DND-41 (cell line): ENCODE measurements at regions not wholly inside any gene's neighbourhood (a gene's known extent, or its start where the extent isn't known, plus 50 kb on each side); places are given as distances from the start of the nearest gene placed in this dataset.

ENCODE experiments used
- ATAC-seq: fragments of 200-7000 bp; cut with Tn5 transposase; 3 replicates; pipeline ENCODE4 v1.9.1; 2021; ENCODE audit warnings: low read depth; ENCODE audit not compliant: insufficient read depth
- DNase-seq: peaks from one replicate; pipeline ENCODE4 v3.0.0-alpha.2; 2020
- H2AFZ ChIP-seq: 2 replicates; pipeline ENCODE4 v1.6.0; 2012; ENCODE audit warnings: low read depth, low read length
- H3K27ac ChIP-seq: 2 replicates; pipeline ENCODE4 v1.5.1; 2012; ENCODE audit warnings: low read length, inconsistent platforms
- H3K27me3 ChIP-seq: fragments of 200-600 bp; sonication (generic); 2 replicates; pipeline ENCODE4 v1.6.0; 2012; ENCODE audit warnings: low read length, mild to moderate bottlenecking, inconsistent platforms; ENCODE audit not compliant: insufficient read depth, poor library complexity
- H3K36me3 ChIP-seq: 2 replicates; pipeline ENCODE4 v1.5.1; 2012; ENCODE audit warnings: low read length, inconsistent platforms; ENCODE audit not compliant: insufficient read depth
- H3K4me1 ChIP-seq: 2 replicates; pipeline ENCODE4 v1.5.1; 2012; ENCODE audit warnings: mild to moderate bottlenecking, low read length; ENCODE audit not compliant: insufficient read depth
- H3K4me2 ChIP-seq: 2 replicates; pipeline ENCODE4 v1.6.0; 2012; ENCODE audit warnings: mild to moderate bottlenecking, moderate library complexity, low read length, inconsistent platforms; ENCODE audit not compliant: insufficient read depth
- H3K4me3 ChIP-seq, 2 experiments: fragments of 200-600 bp in 1 of 2; shearing (Covaris generic) in 1 of 2; 2 replicates each; pipeline ENCODE4 v1.5.1; 2012 to 2016; ENCODE audit warnings: inconsistent platforms in 2 of 2, low read length in 2 of 2, mild to moderate bottlenecking in 2 of 2, low read depth in 1 of 2, moderate library complexity in 1 of 2
- H3K79me2 ChIP-seq: 2 replicates; pipeline ENCODE4 v1.6.0; 2012; ENCODE audit warnings: low read length, inconsistent platforms; ENCODE audit not compliant: insufficient read depth
- H3K9ac ChIP-seq: 2 replicates; pipeline ENCODE4 v1.6.0; 2012; ENCODE audit warnings: low read depth, mild to moderate bottlenecking, inconsistent platforms, low read length, moderate library complexity
- H3K9me3 ChIP-seq: 2 replicates; pipeline ENCODE4 v1.5.1; 2012; ENCODE audit warnings: low read length, moderate library complexity, mild to moderate bottlenecking, inconsistent platforms; ENCODE audit not compliant: insufficient read depth, severe bottlenecking
- H4K20me1 ChIP-seq: 2 replicates; pipeline ENCODE4 v1.6.0; 2012; ENCODE audit warnings: low read length; ENCODE audit not compliant: insufficient read depth
- EZH2 ChIP-seq: IDR thresholded peaks from 3 replicates; pipeline ENCODE4 v1.6.1; 2012; ENCODE audit warnings: borderline replicate concordance, low read depth, mild to moderate bottlenecking, moderate library complexity, low read length, inconsistent platforms; ENCODE audit not compliant: severe bottlenecking
- TF ChIP-seq, protein P1 (sequence below): IDR thresholded peaks from 2 replicates; pipeline ENCODE4 v1.5.1; 2012; ENCODE audit warnings: borderline replicate concordance, low read length, moderate library complexity, mild to moderate bottlenecking; ENCODE audit not compliant: poor library complexity, severe bottlenecking; ENCODE audit errors: extremely low read depth

DNA sequence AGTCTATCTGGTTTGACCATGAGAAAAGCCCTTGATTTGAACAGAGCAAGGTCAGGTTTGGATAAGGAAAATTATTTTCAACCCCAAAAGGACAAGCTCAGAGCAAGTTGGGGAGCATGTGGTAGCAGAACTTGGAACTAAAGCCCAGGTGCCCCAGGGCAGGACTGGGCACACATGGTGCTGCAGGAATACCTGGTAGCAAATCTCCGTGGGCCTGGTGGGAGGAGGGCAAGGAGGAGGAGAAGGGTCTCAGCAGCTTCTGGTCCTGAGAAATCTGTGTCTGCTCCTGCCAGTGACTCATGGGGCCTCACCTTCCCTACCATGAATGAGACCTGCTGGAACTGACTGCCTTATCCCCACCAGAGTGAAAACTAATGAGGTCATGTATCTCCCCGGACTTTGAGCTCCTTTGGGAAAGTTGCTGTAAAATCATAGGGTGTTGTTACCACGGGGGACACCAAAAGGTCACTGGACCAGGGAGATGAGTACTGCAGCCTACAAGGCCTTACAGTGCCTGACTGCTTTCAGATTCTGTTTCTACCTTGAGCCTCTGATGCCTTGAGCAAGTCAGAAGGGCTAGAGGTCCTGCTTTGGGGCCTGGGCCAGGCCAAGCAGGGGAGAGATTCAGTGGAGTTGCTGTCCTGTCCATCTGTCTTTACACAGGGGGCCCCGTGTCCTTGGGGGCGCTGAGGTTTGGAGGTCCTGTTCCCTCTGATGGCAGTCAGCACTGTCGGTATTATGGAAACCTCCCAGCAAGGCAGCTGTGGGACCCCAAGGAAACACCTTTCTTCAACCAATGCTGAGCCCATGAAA lies 304.0 kb downstream of the MYCN start:
- ATAC-seq = no peak
- Histone ChIP-seq H3K27ac (no peak overlapping the region), H2AFZ (no peak overlapping the region), H3K27me3 (no peaks in the 10 kb centered on the region), H3K9me3 (no peaks in the 10 kb centered on the region), H3K4me1 (no peaks in the 10 kb centered on the region), H3K4me2 (no peak overlapping the region), H3K9ac (no peak overlapping the region), H3K79me2 (no peaks in the 10 kb centered on the region), H3K4me3 (no peak overlapping the region), H4K20me1 (no peaks in the 10 kb centered on the region), H3K36me3 (no peaks in the 10 kb centered on the region)
- TF ChIP-seq, protein P1, sequence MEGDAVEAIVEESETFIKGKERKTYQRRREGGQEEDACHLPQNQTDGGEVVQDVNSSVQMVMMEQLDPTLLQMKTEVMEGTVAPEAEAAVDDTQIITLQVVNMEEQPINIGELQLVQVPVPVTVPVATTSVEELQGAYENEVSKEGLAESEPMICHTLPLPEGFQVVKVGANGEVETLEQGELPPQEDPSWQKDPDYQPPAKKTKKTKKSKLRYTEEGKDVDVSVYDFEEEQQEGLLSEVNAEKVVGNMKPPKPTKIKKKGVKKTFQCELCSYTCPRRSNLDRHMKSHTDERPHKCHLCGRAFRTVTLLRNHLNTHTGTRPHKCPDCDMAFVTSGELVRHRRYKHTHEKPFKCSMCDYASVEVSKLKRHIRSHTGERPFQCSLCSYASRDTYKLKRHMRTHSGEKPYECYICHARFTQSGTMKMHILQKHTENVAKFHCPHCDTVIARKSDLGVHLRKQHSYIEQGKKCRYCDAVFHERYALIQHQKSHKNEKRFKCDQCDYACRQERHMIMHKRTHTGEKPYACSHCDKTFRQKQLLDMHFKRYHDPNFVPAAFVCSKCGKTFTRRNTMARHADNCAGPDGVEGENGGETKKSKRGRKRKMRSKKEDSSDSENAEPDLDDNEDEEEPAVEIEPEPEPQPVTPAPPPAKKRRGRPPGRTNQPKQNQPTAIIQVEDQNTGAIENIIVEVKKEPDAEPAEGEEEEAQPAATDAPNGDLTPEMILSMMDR = no peak
- no peak for TF ChIP-seq EZH2
- DNase-seq = no peak

DNA sequence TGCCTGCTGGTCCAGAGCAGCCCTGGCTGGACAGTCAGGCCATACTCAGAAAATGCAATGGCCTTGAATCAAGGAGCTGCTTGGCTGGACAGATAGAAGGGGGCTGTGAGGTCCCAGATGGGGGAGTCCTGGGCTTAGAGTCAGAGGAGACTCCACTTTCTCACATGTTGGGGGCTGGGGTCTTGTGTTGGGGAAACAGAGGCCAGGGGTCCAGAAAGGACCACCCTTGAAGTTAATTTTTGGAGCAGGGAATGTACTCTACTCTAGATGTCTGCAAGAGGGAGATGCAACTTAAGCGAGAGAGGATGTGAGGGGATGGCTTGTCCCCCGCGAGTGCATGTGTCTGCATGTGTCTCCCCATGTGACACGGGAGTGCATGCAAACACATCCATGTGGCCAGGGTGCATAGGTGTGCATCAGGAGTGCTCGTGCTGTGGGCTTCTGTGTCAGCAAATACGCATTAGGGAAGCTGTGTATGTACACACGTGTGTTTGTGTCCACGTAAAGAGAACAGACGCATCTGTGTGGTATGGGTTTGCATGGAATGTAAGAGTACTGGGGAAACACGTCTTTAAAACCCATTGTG lies 303.2 kb downstream of the MYCN start:
- ATAC-seq = no peak
- no peak for TF ChIP-seq EZH2
- TF ChIP-seq, protein P1 = no peak
- Histone ChIP-seq H3K4me2 (no peak overlapping the region), H3K79me2 (no peaks in the 10 kb centered on the region), H3K4me3 (no peak overlapping the region), H3K9ac (no peak overlapping the region), H2AFZ (no peak overlapping the region), H4K20me1 (no peaks in the 10 kb centered on the region), H3K27me3 (no peaks in the 10 kb centered on the region), H3K27ac (no peak overlapping the region), H3K9me3 (no peaks in the 10 kb centered on the region), H3K4me1 (no peaks in the 10 kb centered on the region), H3K36me3 (no peaks in the 10 kb centered on the region)
- no peak for DNase-seq

DNA sequence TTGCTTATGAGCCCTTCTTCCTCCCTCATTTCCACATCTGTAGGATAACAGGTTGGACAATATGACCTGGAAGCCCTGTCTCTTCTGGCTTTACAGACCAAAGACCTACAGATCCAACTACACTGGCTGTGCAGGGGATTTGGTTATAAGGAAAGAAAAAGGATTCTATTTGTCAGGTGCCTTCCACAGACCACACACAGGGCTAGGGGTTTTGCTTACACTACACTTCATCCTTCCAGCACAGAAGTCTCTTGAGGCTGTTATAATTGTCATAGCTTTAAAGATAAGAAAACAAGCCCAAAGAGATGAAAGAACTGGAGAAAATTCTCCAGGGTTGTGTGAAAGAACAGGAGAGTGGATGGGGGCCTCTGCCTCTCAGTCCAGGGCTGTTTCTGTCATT lies 302.6 kb downstream of the MYCN start:
- no peaks in the 10 kb centered on the region for H3K27me3 ChIP-seq
- H3K9ac ChIP-seq = no peak overlapping the region
- DNase-seq = no peak
- H3K36me3 ChIP-seq = no peaks in the 10 kb centered on the region
- H3K4me3 ChIP-seq = no peak overlapping the region
- no peak overlapping the region for H3K4me2 ChIP-seq
- H2AFZ ChIP-seq = no peak overlapping the region
- no peaks in the 10 kb centered on the region for H4K20me1 ChIP-seq
- no peaks in the 10 kb centered on the region for H3K9me3 ChIP-seq
- ATAC-seq = no peak
- no peaks in the 10 kb centered on the region for H3K79me2 ChIP-seq
- TF ChIP-seq EZH2 = no peak
- TF ChIP-seq, protein P1 = no peak
- H3K27ac ChIP-seq = no peak overlapping the region
- H3K4me1 ChIP-seq = no peaks in the 10 kb centered on the region
